ENCODE measurements at regions not wholly inside any gene's neighbourhood (a gene's known extent, or its start where the extent isn't known, plus 50 kb on each side); places are given as distances from the start of the nearest gene placed in this dataset.

DNA sequence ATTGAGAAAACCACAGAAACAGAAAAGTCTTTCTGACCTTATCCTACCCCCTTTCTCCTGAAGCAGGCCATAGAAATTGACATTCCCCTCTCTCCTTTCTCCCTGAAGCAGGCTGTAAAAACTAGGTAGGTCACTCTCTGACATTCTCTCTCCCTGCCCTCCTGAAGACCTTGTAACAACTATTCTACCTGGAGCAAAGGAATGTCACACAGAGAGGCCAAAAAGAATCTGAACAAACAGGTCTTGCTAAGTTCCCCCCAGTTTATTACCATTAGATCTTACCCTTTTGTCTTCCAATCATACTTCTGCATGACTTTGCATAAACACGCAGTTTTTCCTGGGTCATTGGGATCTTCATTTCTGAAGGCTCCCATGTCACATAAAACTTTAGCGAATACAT lies 198.3 kb upstream of the GYPA start:
- no peaks in the 10 kb centered on the region for H3K27me3 ChIP-seq (ENCODE audit: control insufficient read depth, insufficient read depth, low read length)
- H3K36me3 ChIP-seq (ENCODE audit: control insufficient read depth, insufficient read depth, low read length), result no peaks in the 10 kb centered on the region
- no peak for DNase-seq (ENCODE audit: low read depth)
- ChIA-PET POLR2A (no interaction called here), CTCF (no interaction called here)
- no peak for TF ChIP-seq CTCF (IDR thresholded peaks at IDR 0.05; ENCODE audit: insufficient read depth, low read depth, low read length)
- no peak overlapping the region for H3K4me3 ChIP-seq (ENCODE audit: low read depth, low read length)

GRCh38 chr4:144340931-144341330 lies 200.4 kb upstream of the GYPA start:
- CTCF ChIA-PET, result no interaction called here
- Histone ChIP-seq H3K27me3 (ENCODE audit: control insufficient read depth, insufficient read depth, low read length) (no peaks in the 10 kb centered on the region), H3K4me3 (ENCODE audit: low read depth, low read length) (no peak overlapping the region), H3K36me3 (ENCODE audit: control insufficient read depth, insufficient read depth, low read length) (no peaks in the 10 kb centered on the region)
- TF ChIP-seq CTCF (IDR thresholded peaks at IDR 0.05; ENCODE audit: insufficient read depth, low read depth, low read length), result no peak
- no peak for DNase-seq (ENCODE audit: low read depth)
- POLR2A ChIA-PET, result no interaction called here

- no peaks in the 10 kb centered on the region for H3K27me3 ChIP-seq (ENCODE audit: control insufficient read depth, insufficient read depth, low read length)
- no peaks in the 10 kb centered on the region for H3K36me3 ChIP-seq (ENCODE audit: control insufficient read depth, insufficient read depth, low read length)
- H3K4me3 ChIP-seq (ENCODE audit: low read depth, low read length), result no peak overlapping the region
- no peak for DNase-seq (ENCODE audit: low read depth)
- TF ChIP-seq CTCF (IDR thresholded peaks at IDR 0.05; ENCODE audit: insufficient read depth, low read depth, low read length), result no peak
- ChIA-PET CTCF (no interaction called here), POLR2A (no interaction called here)
Observed at GRCh38 chr4:144342949-144343760, 202.6 kb upstream of the GYPA start.

DNA sequence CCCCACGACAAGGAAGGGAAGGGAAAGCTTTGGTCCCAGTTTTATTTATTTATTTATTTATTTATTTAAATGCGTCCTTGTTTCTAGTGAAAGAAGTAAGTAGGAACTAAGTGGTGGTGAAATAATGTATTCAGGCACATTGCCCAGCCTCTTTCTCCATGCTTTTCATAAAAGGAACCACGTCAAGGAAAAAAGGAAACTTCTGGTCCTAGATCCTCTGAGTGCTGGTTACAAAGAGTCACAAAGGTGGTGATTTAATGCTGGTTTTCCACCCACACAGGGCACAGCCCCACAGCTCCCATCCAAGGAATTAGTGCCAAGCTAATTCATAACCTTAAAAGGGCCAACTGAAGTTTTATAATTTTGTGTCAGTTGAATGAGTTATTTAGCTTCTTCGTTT lies 206.6 kb upstream of the GYPA start:
- POLR2A ChIA-PET, result no interaction called here
- no peak overlapping the region for H3K4me3 ChIP-seq (ENCODE audit: low read depth, low read length)
- no peaks in the 10 kb centered on the region for H3K36me3 ChIP-seq (ENCODE audit: control insufficient read depth, insufficient read depth, low read length)
- no peaks in the 10 kb centered on the region for H3K27me3 ChIP-seq (ENCODE audit: control insufficient read depth, insufficient read depth, low read length)
- no peak for TF ChIP-seq CTCF (IDR thresholded peaks at IDR 0.05; ENCODE audit: insufficient read depth, low read depth, low read length)
- CTCF ChIA-PET, result interaction anchor here (0.6 kb wide), 1 partner anchor 120 kb away, joined by 3 read pairs; no protein-coding TSS in a partner anchor
- no peak for DNase-seq (ENCODE audit: low read depth)

DNA sequence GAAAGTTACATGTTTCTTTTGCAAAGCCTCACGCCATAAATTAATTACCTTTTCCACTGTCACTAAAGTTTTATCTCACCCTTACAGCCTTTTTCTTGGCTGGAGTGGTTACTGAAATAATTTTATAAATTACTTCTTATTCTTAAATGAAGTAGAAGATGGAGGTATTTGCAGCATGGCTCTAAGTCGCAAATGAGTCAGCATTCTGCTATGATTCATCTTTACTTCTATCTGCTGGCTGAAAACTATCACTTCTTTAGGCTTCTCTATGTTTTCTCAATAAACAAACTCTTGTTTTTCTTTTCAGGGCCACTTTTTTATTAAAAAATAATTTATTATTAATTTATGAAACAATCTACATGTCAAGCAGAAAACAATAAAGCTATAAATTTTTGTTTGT lies 210.2 kb upstream of the GYPA start:
- Histone ChIP-seq H3K4me3 (ENCODE audit: low read depth, low read length) (no peak overlapping the region), H3K36me3 (ENCODE audit: control insufficient read depth, insufficient read depth, low read length) (no peaks in the 10 kb centered on the region), H3K27me3 (ENCODE audit: control insufficient read depth, insufficient read depth, low read length) (peaks cover 10% of the 10 kb centered on the region)
- ChIA-PET CTCF (no interaction called here), POLR2A (no interaction called here)
- no peak for TF ChIP-seq CTCF (IDR thresholded peaks at IDR 0.05; ENCODE audit: insufficient read depth, low read depth, low read length)
- DNase-seq (ENCODE audit: low read depth), result no peak
